Upper lobe of right lung (tissue), 1 donor: ENCODE measurements at regions not wholly inside any gene's neighbourhood (a gene's known extent, or its start where the extent isn't known, plus 50 kb on each side); places are given as distances from the start of the nearest gene placed in this dataset.
"Not testable (repeated sequence)": the region's sequence is repeated elsewhere in the genome, so short reads cannot be mapped to it uniquely, and the experiment has no call there.

Experiments
- ATAC-seq: fragments of 200-7000 bp; cut with Tn5 transposase; one replicate; pipeline ENCODE4 v1.9.1; 2020; ENCODE audit warnings: mild to moderate bottlenecking, moderate library complexity
- DNase-seq: peaks from one replicate; pipeline ENCODE4 v3.0.0-alpha.2; 2020
- H3K27ac ChIP-seq: fragments of 200-600 bp; one replicate; pipeline ENCODE4 v1.8.0; 2022
- H3K27me3 ChIP-seq: fragments of 200-600 bp; one replicate; pipeline ENCODE4 v1.8.0; 2022; ENCODE audit warnings: mild to moderate bottlenecking
- H3K36me3 ChIP-seq: fragments of 200-600 bp; one replicate; pipeline ENCODE4 v1.8.0; 2022
- H3K4me1 ChIP-seq: fragments of 200-600 bp; one replicate; pipeline ENCODE4 v1.8.0; 2022
- H3K4me3 ChIP-seq: fragments of 200-600 bp; one replicate; pipeline ENCODE4 v1.8.0; 2022; ENCODE audit warnings: mild to moderate bottlenecking
- H3K9me3 ChIP-seq: fragments of 200-600 bp; one replicate; pipeline ENCODE4 v1.8.0; 2022
- intact Hi-C: fragments of 100-400 bp; cut with DNase I; formaldehyde crosslinking; loops from one replicate; pipeline ENCODE4 v1.11.0; 2022
- TF ChIP-seq, protein P1 (sequence below): fragments of 200-600 bp; IDR thresholded peaks from one replicate; pipeline ENCODE4 v1.8.0; 2022; ENCODE audit warnings: antibody characterized with exemption
- donor health status: DM: no; HTN: yes; CAD: no; lungs with severe emphysema.

DNA sequence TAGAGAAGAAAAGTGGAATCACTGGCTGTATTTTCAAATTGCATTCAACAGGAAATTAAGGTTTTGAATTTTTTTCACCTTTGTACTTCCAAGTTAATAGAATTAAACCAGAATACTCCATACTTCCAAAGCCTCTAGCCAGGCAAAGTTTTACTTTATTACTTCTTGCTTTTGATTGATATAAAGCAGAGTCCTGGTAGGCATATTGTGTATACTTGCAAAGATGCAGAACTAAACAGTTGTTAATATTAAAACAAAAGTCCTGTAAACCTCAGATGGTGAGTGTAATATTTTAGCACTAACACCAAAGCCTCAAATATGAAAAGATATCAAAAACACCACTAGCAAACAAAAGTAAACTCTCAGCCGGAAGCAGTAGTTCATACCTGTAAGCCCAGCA lies 107.2 kb upstream of the C2CD4B start:
- Histone ChIP-seq H3K4me3 (no peak overlapping the region), H3K36me3 (no peaks in the 10 kb centered on the region), H3K4me1 (no peaks in the 10 kb centered on the region), H3K27me3 (no peaks in the 10 kb centered on the region), H3K9me3 (peaks cover 30% of the 10 kb centered on the region), H3K27ac (no peak overlapping the region)
- DNase-seq = no peak
- no peak for ATAC-seq
- intact Hi-C loops = no loop called here
- TF ChIP-seq, protein P1, sequence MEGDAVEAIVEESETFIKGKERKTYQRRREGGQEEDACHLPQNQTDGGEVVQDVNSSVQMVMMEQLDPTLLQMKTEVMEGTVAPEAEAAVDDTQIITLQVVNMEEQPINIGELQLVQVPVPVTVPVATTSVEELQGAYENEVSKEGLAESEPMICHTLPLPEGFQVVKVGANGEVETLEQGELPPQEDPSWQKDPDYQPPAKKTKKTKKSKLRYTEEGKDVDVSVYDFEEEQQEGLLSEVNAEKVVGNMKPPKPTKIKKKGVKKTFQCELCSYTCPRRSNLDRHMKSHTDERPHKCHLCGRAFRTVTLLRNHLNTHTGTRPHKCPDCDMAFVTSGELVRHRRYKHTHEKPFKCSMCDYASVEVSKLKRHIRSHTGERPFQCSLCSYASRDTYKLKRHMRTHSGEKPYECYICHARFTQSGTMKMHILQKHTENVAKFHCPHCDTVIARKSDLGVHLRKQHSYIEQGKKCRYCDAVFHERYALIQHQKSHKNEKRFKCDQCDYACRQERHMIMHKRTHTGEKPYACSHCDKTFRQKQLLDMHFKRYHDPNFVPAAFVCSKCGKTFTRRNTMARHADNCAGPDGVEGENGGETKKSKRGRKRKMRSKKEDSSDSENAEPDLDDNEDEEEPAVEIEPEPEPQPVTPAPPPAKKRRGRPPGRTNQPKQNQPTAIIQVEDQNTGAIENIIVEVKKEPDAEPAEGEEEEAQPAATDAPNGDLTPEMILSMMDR = no peak

DNA sequence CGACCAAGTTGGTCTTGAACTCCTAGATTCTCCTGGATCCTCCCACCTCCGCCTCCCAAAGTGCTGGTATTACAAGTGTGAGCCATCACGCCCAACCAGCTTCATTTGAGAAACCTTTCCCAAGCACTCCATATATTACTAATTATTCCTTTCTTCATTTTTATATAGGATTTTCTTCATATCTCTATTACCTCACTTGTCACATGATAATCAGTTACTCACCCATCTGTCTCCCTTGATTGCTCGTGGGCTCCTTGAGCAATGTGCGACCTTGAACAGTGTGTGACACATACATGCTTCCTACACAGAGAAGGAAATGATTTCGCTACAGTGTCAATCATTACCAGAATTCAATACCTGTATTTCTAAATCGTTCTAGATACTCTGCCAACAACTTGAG lies 110.7 kb upstream of the C2CD4B start:
- no peaks in the 10 kb centered on the region for H3K36me3 ChIP-seq
- H3K4me1 ChIP-seq = no peaks in the 10 kb centered on the region
- intact Hi-C loops = no loop called here
- TF ChIP-seq, protein P1 = no peak
- no peak overlapping the region for H3K4me3 ChIP-seq
- H3K27me3 ChIP-seq = no peaks in the 10 kb centered on the region
- H3K27ac ChIP-seq = no peak overlapping the region
- no peak for ATAC-seq
- DNase-seq = no peak
- peaks cover under 1% of the 10 kb centered on the region for H3K9me3 ChIP-seq

DNA sequence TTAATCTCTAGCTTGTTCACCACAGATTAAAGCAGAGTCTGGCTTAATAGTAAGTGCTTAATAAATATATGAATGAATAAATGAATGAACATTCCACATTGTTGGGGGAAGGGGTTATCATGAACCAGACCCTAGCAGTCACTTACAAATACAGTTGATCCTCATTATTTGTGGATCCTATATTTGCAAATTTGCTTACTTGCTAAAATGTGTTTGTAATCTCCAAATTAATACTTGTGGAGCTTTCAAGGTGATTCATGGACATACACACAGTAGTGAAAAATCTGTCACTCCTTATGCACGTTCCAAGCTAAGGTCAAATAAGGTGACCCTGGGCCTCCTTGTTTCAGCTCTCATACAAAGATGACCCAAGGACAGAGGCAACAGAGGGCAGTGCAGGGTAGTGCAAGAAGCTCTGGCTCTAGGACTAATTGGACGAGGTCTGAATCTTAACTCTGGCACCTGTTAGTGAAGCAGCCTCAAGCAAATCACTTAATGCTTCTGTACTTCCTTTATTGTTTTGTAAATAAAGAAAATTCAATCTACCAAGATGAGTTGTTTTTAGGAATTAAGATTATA lies 112.8 kb upstream of the C2CD4B start:
- ATAC-seq = peak; percentile 57
- intact Hi-C loops = no loop called here
- Histone ChIP-seq H3K4me3 (no peak overlapping the region), H3K27ac (no peak overlapping the region), H3K9me3 (no peaks in the 10 kb centered on the region), H3K36me3 (no peaks in the 10 kb centered on the region), H3K4me1 (no peaks in the 10 kb centered on the region), H3K27me3 (no peaks in the 10 kb centered on the region)
- DNase-seq = no peak
- TF ChIP-seq, protein P1 = no peak

DNA sequence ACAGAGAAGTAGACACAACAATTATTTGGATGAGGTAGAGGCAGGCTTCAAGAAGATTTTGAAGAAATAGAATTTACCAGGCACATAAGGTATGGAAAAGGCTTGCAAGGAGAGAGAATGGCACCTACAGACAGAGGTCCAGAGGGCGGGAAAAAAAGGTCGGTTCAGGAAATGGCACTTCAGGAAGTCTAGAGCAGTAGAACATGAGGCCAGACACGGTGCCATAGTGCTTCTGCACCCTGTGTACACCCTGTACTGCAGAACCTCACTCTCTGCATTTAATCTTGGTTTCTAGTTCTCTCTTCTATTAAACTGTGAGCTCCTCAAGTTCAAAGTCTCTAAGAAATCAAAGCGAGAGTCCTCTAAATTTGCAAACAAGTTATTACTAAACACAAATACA lies 113.4 kb upstream of the C2CD4B start:
- Histone ChIP-seq H3K4me3 (no peak overlapping the region), H3K36me3 (no peaks in the 10 kb centered on the region), H3K27me3 (no peaks in the 10 kb centered on the region), H3K4me1 (no peaks in the 10 kb centered on the region), H3K27ac (no peak overlapping the region), H3K9me3 (no peaks in the 10 kb centered on the region)
- no peak for ATAC-seq
- TF ChIP-seq, protein P1 = no peak
- intact Hi-C loops = no loop called here
- no peak for DNase-seq

DNA sequence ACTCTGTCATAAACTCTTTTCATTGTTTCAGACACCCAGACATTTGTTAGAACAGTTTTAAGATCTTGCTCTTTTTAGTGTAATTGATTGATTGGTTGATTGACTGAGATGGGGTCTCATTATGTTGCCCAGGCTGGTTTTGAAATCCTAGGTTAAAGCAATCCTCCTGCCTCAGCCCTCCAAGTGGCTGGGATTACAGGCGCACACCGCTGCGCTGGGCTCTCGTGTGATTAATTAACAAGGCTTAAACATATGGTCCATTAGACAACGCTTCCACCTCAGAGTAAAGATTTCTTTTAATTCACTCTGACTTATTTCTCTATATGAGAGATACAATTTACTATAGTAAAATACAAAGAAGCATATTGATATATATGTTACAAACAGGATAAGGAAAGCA lies 114.0 kb upstream of the C2CD4B start:
- Histone ChIP-seq H3K36me3 (no peaks in the 10 kb centered on the region), H3K27me3 (no peaks in the 10 kb centered on the region), H3K4me1 (no peaks in the 10 kb centered on the region), H3K4me3 (no peak overlapping the region), H3K27ac (no peak overlapping the region), H3K9me3 (no peaks in the 10 kb centered on the region)
- TF ChIP-seq, protein P1 = no peak
- ATAC-seq = no peak
- intact Hi-C loops = no loop called here
- DNase-seq = no peak

DNA sequence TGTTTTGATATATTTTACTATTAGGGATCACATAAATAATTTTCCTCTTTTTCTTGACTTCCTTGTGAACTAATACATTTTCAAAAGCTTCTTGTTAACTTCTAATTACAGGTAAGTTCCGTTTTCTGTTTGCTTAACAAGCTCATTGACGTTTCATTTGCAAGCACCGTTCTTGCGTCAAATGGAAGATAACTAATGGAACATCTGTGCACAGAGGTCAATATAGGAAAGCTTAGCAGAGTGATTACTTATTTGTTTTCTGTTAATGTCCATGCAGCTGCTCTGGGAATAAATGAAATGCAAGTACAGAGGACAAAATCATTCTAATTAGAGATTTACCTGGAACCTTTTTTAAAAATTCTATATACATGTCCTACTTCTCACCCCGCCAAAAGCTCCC lies 115.5 kb upstream of the C2CD4B start:
- intact Hi-C loops = no loop called here
- TF ChIP-seq, protein P1 = no peak
- Histone ChIP-seq H3K4me3 (no peak overlapping the region), H3K4me1 (no peaks in the 10 kb centered on the region), H3K27ac (no peak overlapping the region), H3K9me3 (no peaks in the 10 kb centered on the region), H3K36me3 (no peaks in the 10 kb centered on the region), H3K27me3 (no peaks in the 10 kb centered on the region)
- no peak for ATAC-seq
- no peak for DNase-seq

DNA sequence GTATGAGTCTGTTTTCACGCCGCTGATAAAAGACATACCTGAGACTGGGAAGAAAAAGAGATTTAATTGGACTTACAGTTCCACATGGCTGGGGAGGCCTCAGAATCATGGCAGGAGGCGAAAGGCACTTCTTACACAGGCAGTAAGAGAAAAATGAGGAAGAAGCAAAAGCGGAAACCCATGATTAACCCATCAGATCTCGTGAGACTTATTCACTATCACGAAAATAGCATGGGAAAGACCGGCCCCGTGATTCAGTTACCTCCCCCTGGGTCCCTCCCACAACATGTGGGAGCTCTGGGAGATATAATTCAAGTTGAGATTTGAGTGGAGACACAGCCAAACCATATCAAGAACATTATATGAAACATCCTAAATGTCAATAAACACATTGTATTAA lies 116.7 kb upstream of the C2CD4B start:
- H3K4me1 ChIP-seq, H3K9me3 ChIP-seq, ATAC-seq, DNase-seq, intact Hi-C loops, H3K27ac ChIP-seq, H3K4me3 ChIP-seq, H3K36me3 ChIP-seq, H3K27me3 ChIP-seq: not testable (repeated sequence)
